PC-9 (cell line): ENCODE measurements at regions not wholly inside any gene's neighbourhood (a gene's known extent, or its start where the extent isn't known, plus 50 kb on each side); places are given as distances from the start of the nearest gene placed in this dataset.

Experiments used
- BruUV-seq: library from RNA; stranded (reverse); fragments of 400-500 nt; replicated peaks from 2 replicates; lab custom pipeline; 2021; lab: Mats Ljungman, UMichigan
- CTCF ChIA-PET: fragments of 300-600 bp; sonication (Branson Sonifier 250); formaldehyde crosslinking; loops from one replicate; lab custom pipeline; 2022; ENCODE audit warnings: antibody characterized with exemption; lab: Charles Lee
- POLR2A ChIA-PET: fragments of 300-600 bp; sonication (Branson Sonifier 250); formaldehyde crosslinking; loops from one replicate; lab custom pipeline; 2022; ENCODE audit warnings: antibody characterized with exemption; ENCODE audit not compliant: unreplicated experiment; lab: Charles Lee
- DNase-seq, 2 experiments: peaks; one replicate each; pipeline versions ENCODE4 v3.0.0 to v3.0.0-alpha.2; 2015 to 2022; ENCODE audit warnings: mixed read lengths in 1 of 2
- H2AFZ ChIP-seq: fragments of 200-600 bp; sonication (generic); 2 replicates; pipeline ENCODE4 v1.8.1; 2017; ENCODE audit warnings: antibody characterized with exemption
- H3F3A ChIP-seq: fragments of 200-600 bp; sonication (generic); 2 replicates; pipeline ENCODE4 v1.8.1; 2017; ENCODE audit warnings: antibody characterized with exemption, mild to moderate bottlenecking, low read depth; ENCODE audit not compliant: insufficient read depth
- H3K27ac ChIP-seq: fragments of 200-600 bp; sonication (generic); 2 replicates; pipeline ENCODE4 v1.6.1; 2016; ENCODE audit warnings: mixed run types
- H3K27me3 ChIP-seq: fragments of 200-600 bp; sonication (generic); 2 replicates; pipeline ENCODE4 v1.6.1; 2016; ENCODE audit warnings: low read depth, mixed run types; ENCODE audit not compliant: insufficient read depth
- H3K36me3 ChIP-seq: fragments of 200-600 bp; sonication (generic); 2 replicates; pipeline ENCODE4 v1.6.1; 2016; ENCODE audit warnings: low read depth, mixed run types
- H3K4me1 ChIP-seq: fragments of 200-600 bp; sonication (generic); replicated peaks from 2 replicates; pipeline ENCODE4 v1.6.1; 2016; ENCODE audit warnings: mixed run types; ENCODE audit not compliant: insufficient read depth
- H3K4me2 ChIP-seq: fragments of 200-600 bp; sonication (generic); 2 replicates; pipeline ENCODE4 v1.6.1; 2017; ENCODE audit warnings: mixed run types
- H3K4me3 ChIP-seq: fragments of 200-600 bp; sonication (generic); 2 replicates; pipeline ENCODE4 v1.6.1; 2016; ENCODE audit warnings: mixed run types
- H3K79me2 ChIP-seq: fragments of 200-600 bp; sonication (generic); 2 replicates; pipeline ENCODE4 v1.6.1; 2017; ENCODE audit warnings: low read depth, mixed run types
- H3K9me2 ChIP-seq: fragments of 200-600 bp; sonication (generic); 2 replicates; pipeline ENCODE4 v1.8.1; 2017; ENCODE audit warnings: mild to moderate bottlenecking; ENCODE audit not compliant: insufficient read depth
- H3K9me3 ChIP-seq: fragments of 200-600 bp; sonication (generic); 2 replicates; pipeline ENCODE4 v1.8.1; 2016; ENCODE audit warnings: low read depth; ENCODE audit not compliant: insufficient read depth
- H4K20me1 ChIP-seq: fragments of 200-600 bp; sonication (generic); 2 replicates; pipeline ENCODE4 v1.8.1; 2017; ENCODE audit not compliant: insufficient read depth
- EZH2 ChIP-seq: fragments of 200-600 bp; sonication (generic); IDR thresholded peaks from 2 replicates; pipeline ENCODE4 v1.8.0; 2017; ENCODE audit warnings: antibody characterized with exemption, low read depth
- intact Hi-C: fragments of 100-400 bp; cut with micrococcal nuclease; formaldehyde crosslinking; loops from one replicate; pipeline ENCODE4 v1.10.0; 2022; ENCODE audit not compliant: unreplicated experiment
- TF ChIP-seq, protein P1 (sequence below): fragments of 200-600 bp; sonication (generic); conservative IDR thresholded peaks from 2 replicates; pipeline ENCODE4 v1.6.1; 2017; ENCODE audit warnings: mixed run types, antibody characterized with exemption, mild to moderate bottlenecking, moderate library complexity

DNA sequence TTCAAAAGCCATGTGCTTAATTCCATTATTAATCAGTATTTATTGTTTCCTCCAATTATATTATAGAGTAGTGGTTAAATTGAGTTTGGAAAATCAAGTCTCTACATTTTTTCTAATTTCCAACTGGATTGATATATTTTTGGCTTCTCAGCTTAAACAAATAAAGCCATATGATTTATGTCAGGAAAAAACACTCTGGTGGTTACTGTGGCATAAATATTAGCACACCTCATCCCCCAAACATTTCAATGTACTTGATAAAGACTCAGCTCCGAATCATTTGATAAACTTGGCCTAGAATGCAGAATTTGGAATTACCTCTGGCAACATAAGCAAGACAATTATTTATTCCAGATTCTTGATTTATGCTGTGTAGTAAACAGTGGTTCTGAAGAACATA, 2313.8 kb downstream of the ARAP2 start:
- no peak for TF ChIP-seq EZH2
- TF ChIP-seq, protein P1, sequence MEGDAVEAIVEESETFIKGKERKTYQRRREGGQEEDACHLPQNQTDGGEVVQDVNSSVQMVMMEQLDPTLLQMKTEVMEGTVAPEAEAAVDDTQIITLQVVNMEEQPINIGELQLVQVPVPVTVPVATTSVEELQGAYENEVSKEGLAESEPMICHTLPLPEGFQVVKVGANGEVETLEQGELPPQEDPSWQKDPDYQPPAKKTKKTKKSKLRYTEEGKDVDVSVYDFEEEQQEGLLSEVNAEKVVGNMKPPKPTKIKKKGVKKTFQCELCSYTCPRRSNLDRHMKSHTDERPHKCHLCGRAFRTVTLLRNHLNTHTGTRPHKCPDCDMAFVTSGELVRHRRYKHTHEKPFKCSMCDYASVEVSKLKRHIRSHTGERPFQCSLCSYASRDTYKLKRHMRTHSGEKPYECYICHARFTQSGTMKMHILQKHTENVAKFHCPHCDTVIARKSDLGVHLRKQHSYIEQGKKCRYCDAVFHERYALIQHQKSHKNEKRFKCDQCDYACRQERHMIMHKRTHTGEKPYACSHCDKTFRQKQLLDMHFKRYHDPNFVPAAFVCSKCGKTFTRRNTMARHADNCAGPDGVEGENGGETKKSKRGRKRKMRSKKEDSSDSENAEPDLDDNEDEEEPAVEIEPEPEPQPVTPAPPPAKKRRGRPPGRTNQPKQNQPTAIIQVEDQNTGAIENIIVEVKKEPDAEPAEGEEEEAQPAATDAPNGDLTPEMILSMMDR, result no peak
- Histone ChIP-seq H3K27ac (no peak overlapping the region), H3K36me3 (no peaks in the 10 kb centered on the region), H4K20me1 (no peaks in the 10 kb centered on the region), H3F3A (no peaks in the 10 kb centered on the region), H3K9me3 (no peaks in the 10 kb centered on the region; the same call in 1 of the 2 replicates), H3K4me1 (no peaks in the 10 kb centered on the region), H3K79me2 (no peaks in the 10 kb centered on the region), H3K4me3 (no peak overlapping the region), H2AFZ (no peak overlapping the region), H3K9me2 (no peaks in the 10 kb centered on the region), H3K4me2 (no peak overlapping the region), H3K27me3 (no peaks in the 10 kb centered on the region)
- BruUV-seq, result no TSS peak
- intact Hi-C loops, result no loop called here
- ChIA-PET CTCF (no interaction called here), POLR2A (no interaction called here)
- no peak for DNase-seq

- intact Hi-C loops, result no loop called here
These were observed 2313.3 kb downstream of the ARAP2 start for GRCh38 chr4:33931026-33931425.

GRCh38 chr4:33940281-33940680, 2304.0 kb downstream of the ARAP2 start:
- ChIA-PET POLR2A (no interaction called here), CTCF (no interaction called here)
- no peaks in the 10 kb centered on the region for H3K36me3 ChIP-seq
- H3K27me3 ChIP-seq, result no peaks in the 10 kb centered on the region
- H3K9me3 ChIP-seq, result no peaks in the 10 kb centered on the region
- BruUV-seq, result no TSS peak
- H3F3A ChIP-seq, result no peaks in the 10 kb centered on the region
- no peak for TF ChIP-seq EZH2
- no peaks in the 10 kb centered on the region for H4K20me1 ChIP-seq
- no peaks in the 10 kb centered on the region for H3K4me1 ChIP-seq
- H3K9me2 ChIP-seq, result no peaks in the 10 kb centered on the region
- no peak for DNase-seq
- H3K79me2 ChIP-seq, result no peaks in the 10 kb centered on the region
- H2AFZ ChIP-seq, result no peak overlapping the region
- no peak overlapping the region for H3K27ac ChIP-seq
- intact Hi-C loops, result no loop called here
- no peak overlapping the region for H3K4me2 ChIP-seq
- H3K4me3 ChIP-seq, result no peak overlapping the region

More at GRCh38 chr4:33931026-33931425, 2313.3 kb downstream of the ARAP2 start:
- DNase-seq, result no peak
- CTCF ChIA-PET, result no interaction called here
- Histone ChIP-seq H3K9me2 (no peaks in the 10 kb centered on the region), H3K36me3 (no peaks in the 10 kb centered on the region), H3K27ac (no peak overlapping the region), H4K20me1 (no peaks in the 10 kb centered on the region), H3K27me3 (no peaks in the 10 kb centered on the region), H3K79me2 (no peaks in the 10 kb centered on the region), H3F3A (no peaks in the 10 kb centered on the region), H3K9me3 (no peaks in the 10 kb centered on the region; the same call in 1 of the 2 replicates), H3K4me3 (no peak overlapping the region), H3K4me2 (no peak overlapping the region), H3K4me1 (no peaks in the 10 kb centered on the region), H2AFZ (no peak overlapping the region)
- no TSS peak for BruUV-seq
- TF ChIP-seq EZH2, result no peak
- TF ChIP-seq, protein P1, result no peak
- POLR2A ChIA-PET, result no interaction called here

DNA sequence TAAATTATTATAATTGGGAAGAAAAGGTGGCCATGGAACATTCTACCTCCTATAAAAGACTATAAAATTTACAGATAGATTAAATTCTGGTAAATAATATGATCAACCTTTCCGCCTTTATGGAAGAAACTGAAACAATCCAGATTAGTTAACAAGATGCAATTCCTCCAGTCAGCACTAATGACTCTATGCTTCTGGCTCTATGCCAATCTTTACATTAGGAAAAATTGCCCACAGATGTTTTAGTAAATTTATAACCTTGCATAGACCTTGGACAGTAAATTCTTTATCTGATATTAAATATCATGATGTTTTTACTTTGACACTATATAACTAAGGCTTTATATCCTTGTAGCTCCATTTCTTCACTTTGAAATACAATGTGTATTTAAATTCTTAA, 2302.5 kb downstream of the ARAP2 start:
- intact Hi-C loops, result no loop called here
- Histone ChIP-seq H3K27me3 (no peaks in the 10 kb centered on the region), H3K4me3 (no peak overlapping the region), H3K79me2 (no peaks in the 10 kb centered on the region), H3K9me2 (no peaks in the 10 kb centered on the region), H3K4me1 (no peaks in the 10 kb centered on the region), H3F3A (no peaks in the 10 kb centered on the region), H3K4me2 (no peak overlapping the region), H3K36me3 (no peaks in the 10 kb centered on the region), H3K27ac (no peak overlapping the region), H4K20me1 (no peaks in the 10 kb centered on the region), H3K9me3 (no peaks in the 10 kb centered on the region), H2AFZ (no peak overlapping the region)
- POLR2A ChIA-PET, result no interaction called here
- TF ChIP-seq, protein P1, result no peak
- no peak for TF ChIP-seq EZH2
- no peak for DNase-seq
- CTCF ChIA-PET, result no interaction called here
- BruUV-seq, result no TSS peak
